Umbilical cord (tissue), 1 donor: ENCODE measurements at regions not wholly inside any gene's neighbourhood (a gene's known extent, or its start where the extent isn't known, plus 50 kb on each side); places are given as distances from the start of the nearest gene placed in this dataset.
"Not testable (repeated sequence)": the region's sequence is repeated elsewhere in the genome, so short reads cannot be mapped to it uniquely, and the experiment has no call there.

Source experiments
- DNase-seq: peaks from one replicate; pipeline ENCODE4 v3.0.0-alpha.2; 2015; ENCODE audit warnings: low spot score

DNA sequence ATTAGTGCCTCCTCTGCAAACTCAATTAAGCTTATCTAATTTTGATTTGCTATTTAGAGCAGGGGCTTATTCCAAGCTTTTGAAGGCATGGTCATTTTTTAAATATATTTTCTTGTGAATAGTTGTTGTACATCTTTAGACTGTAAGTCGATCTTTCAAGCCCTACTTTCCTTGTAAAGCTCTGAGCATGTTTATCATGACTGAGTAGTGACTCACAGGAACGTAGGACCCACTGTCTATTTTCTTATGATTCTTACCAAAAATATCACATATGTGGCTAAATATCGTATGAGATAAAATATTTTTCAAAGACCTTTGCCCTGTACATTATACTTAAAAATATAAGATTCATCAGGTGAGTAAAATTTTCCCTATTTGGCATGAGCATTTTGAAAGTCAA lies 440.4 kb upstream of the GRIN3A start:
- no peak for DNase-seq

DNA sequence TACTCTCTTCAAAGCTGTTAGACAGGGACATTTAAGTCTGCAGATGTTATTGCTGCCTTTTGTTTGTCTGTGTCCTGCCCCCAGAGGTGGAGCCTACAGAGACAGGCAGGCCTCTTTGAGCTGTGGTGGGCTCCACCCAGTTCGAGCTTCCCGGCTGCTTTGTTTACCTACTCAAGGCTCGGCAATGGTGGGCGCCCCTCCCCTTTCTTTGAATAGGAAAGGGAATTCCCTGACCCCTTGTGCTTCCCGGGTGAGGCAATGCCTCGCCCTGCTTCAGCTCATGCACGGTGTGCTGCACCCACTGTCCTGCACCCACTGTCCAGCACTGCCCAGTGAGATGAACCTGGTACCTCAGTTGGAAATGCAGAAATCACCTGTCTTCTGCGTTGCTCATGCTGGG lies 435.8 kb upstream of the GRIN3A start:
- not testable (repeated sequence) for DNase-seq

DNA sequence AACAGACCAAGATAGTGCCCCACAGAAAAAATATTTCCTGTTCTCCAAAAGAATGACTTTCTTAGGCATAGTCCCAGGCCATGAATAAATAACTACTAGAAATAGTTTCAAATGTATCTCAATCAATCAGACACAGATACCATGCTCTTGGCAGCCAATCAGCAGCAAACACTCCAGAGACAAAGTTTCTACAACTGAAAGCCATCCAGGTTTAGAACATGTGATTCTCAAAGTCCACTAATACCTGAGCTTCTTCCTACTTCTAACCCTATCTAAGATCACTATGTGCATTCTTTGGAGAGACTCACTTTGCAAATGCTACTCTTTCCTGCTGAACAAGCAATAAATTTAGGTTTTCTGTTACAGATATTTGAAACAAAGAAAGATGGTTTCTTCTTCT lies 425.8 kb upstream of the GRIN3A start:
- DNase-seq, result no peak

- DNase-seq, result not testable (repeated sequence)
Observed at GRCh38 chr9:102153081-102153480, 414.6 kb upstream of the GRIN3A start.

GRCh38 chr9:102135768-102136167 lies 397.3 kb upstream of the GRIN3A start:
- no peak for DNase-seq

DNA sequence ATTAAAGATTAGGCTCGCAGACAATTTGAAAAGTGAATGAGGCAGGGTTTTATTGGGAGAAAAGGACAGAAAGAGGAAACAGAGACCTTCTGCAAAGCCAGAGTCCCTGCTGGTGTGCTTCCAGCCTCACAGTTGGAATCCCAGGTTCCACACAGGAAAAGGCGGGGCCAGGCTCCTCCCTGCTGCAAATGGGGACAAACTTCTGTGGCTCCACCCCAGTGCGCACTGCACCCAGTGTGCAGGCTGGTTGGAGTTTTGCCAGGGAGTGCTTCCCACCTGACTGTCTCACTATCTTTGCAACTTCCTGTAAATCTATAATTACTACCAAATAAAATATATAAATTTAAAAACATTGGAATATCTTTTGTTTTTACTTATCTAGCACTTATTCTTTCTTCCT lies 386.0 kb upstream of the GRIN3A start:
- no peak for DNase-seq

- no peak for DNase-seq
Observed at GRCh38 chr9:102114557-102114956, 376.1 kb upstream of the GRIN3A start.

DNA sequence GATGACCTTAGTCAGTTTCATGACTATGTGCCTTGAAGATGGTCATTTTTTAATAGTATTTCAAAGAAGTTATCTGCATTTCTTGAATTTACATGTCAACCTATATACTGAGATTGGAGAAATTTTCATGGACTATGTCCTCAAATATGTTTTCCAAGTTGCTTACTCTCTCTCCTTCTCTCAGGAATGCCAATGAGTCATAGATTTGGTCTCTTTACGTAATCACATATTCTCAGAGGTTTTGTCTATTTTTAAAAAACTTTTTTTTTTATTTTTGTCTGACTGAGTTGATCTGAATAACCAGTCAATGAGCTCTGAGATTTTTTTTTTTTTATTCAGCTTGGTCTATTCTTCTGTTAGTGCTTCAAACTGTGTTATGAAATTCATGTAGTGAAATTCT lies 374.7 kb upstream of the GRIN3A start:
- DNase-seq, result no peak

DNA sequence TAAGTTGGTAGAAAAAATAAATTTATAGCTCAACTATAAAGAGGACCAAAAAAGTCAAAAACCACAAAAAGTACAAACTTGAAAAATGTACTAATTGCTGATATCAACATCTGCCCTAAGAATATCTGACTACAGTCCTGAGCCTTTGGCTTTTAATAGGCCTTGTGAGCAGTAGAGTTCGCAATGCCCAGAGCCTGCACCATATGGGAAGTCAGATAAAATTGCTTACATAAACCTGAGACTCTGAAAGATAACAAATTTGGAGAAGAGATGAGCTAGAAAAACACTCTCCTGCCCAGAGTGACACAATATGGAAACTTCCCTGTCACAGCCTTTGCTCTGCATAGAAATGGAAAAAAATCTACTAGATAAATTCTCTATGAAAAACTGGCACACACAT lies 368.0 kb upstream of the GRIN3A start:
- peak; percentile 1 for DNase-seq

GRCh38 chr9:102101723-102102122 lies 363.3 kb upstream of the GRIN3A start:
- no peak for DNase-seq

DNA sequence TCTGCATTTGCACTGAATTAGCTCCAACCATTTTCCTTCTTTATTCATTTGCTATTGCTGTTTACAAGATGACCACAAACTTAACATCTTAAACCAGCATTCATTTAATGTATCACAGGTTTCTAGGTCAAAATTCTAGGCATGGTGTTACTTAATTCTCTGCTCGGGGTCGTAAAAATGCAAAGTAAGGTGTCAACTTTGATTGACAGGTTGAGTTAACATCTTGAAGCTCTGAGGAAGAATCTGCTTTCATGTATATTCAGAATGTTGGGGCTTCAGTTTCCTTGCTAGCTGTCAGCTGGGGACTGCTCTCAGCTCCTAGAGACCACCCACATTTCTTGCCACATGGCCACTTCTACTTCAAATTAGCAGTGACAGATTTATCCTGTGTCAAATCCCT lies 348.7 kb upstream of the GRIN3A start:
- no peak for DNase-seq

GRCh38 chr9:102085548-102085947 lies 347.1 kb upstream of the GRIN3A start:
- DNase-seq, result no peak

DNA sequence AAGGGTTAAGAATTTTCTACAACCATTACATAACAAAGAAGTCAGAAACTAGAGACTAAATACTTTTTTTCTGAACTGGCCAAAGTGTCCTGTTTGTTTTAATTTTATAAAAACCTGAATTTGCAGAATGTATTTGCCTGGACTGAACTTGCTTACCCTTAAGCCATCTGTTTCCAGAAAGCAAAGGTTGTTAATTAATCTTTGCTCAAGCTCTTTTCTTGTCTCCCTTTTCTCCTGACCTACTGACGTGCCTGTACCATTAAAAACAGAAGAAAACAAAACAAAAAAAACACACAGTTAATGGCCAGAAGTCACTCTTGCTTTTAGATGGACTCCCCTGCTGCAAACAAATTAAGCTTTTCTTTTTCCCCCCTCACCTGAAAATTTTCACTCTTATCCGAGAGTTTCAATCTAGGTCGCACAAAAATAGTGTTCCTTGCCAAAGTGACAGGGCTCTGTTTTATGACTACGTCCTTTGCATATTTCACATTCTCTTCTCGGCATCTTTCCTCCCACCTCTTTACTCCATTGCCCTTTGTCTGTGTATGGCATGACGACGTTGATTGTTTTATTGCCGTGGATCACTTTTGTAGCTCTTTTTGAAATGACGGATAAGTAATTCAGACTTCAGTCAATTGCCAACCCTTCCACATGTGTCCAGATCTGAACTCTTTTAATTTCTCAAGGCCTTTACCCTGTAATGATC lies 333.8 kb upstream of the GRIN3A start:
- DNase-seq, result no peak

DNA sequence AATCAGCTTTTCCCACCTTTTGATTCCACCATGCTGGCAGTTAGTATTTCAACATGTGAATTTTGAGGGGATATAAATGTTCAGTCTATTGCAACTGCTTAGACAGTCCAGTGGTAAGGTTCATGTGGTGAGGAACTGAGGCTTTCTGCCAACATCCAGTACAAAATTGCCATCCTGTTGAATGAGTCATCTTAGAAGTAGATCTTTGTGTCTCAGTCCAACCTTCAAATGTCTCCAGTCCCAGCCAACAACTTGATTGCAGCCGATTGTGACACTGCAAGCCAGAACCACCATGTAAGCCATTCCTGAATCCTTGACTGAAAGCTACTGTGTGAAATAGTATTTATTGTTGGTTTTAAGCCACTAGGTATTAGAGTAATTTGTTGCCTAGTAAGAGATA lies 331.5 kb upstream of the GRIN3A start:
- DNase-seq, result no peak

GRCh38 chr9:102054811-102055210 lies 316.4 kb upstream of the GRIN3A start:
- no peak for DNase-seq

GRCh38 chr9:102049586-102050246 lies 311.3 kb upstream of the GRIN3A start:
- DNase-seq, result no peak

DNA sequence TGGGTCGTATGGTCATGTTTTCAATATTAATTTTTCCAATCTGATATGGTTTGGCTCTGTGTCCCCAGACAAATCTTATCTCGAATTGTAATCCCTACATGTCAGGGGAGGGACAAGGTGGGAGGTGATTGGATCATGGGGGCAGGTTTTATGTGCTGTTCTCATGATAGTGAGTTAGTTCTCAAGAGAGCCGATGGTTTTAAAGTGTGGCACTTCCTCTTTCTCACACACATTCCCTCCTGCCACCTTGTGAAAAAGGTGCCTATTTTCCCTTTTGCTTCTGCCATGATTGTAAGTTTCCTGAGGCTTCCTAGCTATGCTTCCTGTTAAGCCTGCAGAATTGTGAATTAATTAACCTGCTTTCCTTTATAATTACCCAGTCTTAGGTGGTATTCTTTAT lies 309.1 kb upstream of the GRIN3A start:
- DNase-seq, result no peak

DNA sequence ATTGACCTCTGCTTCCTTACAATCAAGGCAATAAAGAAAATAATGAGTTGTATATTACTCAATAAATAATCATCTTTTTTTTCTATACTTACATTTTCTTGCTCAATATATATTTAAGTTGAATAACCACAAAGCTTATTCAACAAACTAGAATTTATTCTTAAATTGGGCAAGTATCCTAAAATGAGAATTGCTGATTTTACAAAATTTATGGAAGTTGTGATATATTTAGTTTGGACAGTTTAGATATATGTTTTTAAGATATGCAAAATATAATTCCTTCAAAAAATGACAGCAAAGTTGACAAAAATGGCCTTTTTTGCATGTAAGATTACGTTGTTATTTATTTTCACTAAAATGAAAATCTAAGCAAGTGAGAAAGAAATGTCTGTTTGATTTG lies 305.7 kb upstream of the GRIN3A start:
- no peak for DNase-seq

- no peak for DNase-seq
Observed at GRCh38 chr9:102038006-102038405, 299.6 kb upstream of the GRIN3A start.

DNA sequence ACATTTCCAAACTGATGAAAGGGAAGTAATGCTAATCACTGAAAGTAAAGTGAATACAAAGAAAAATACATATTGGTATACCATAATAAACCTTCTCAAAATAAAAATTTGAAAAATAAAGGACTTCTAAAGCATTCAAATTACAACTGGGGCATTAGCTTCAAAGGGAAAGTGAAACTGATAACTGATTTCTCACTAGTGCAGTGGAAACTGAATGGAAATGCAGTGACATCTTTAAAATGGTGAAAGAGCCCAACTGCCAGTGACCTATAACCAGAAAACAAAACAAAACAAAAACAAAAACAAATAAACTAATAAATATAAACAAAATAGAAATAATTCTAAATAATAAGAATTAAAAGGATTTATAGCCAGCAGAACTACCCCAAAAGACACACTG lies 297.5 kb upstream of the GRIN3A start:
- no peak for DNase-seq

- DNase-seq, result no peak
Observed at GRCh38 chr9:102032614-102033013, 294.2 kb upstream of the GRIN3A start.

- DNase-seq, result no peak
Observed at GRCh38 chr9:102000956-102001355, 262.5 kb upstream of the GRIN3A start.

GRCh38 chr9:101999441-101999840 lies 261.0 kb upstream of the GRIN3A start:
- no peak for DNase-seq

- DNase-seq, result no peak
Observed at GRCh38 chr9:101995231-101995630, 256.8 kb upstream of the GRIN3A start.
